CD8-positive, alpha-beta memory T cell (primary cell): ENCODE measurements at regions not wholly inside any gene's neighbourhood (a gene's known extent, or its start where the extent isn't known, plus 50 kb on each side); places are given as distances from the start of the nearest gene placed in this dataset.

Source experiments
- CTCF ChIA-PET: fragments of 350-600 bp; sonication (Branson Sonifier 250); formaldehyde crosslinking; loops from one replicate; lab custom pipeline; 2021; ENCODE audit warnings: antibody characterized with exemption; lab: Charles Lee
- POLR2A ChIA-PET: fragments of 350-600 bp; sonication (Branson Sonifier 250); formaldehyde crosslinking; loops from one replicate; lab custom pipeline; 2021; ENCODE audit warnings: antibody characterized with exemption; lab: Charles Lee
- DNase-seq, 5 donors: peaks; one replicate each; pipeline versions ENCODE4 v3.0.0 to v3.0.0-alpha.2; 2020 to 2022; ENCODE audit warnings: mixed read lengths in 1 of 5
- H3K27ac ChIP-seq: one replicate; pipeline ENCODE4 v1.7.0; 2013; ENCODE audit warnings: low read depth, mild to moderate bottlenecking, low read length, moderate library complexity
- H3K27me3 ChIP-seq: 2 replicates; pipeline ENCODE4 v1.7.0; 2013; ENCODE audit warnings: low read length, mild to moderate bottlenecking; ENCODE audit not compliant: insufficient read depth, poor library complexity, severe bottlenecking
- H3K36me3 ChIP-seq: 2 replicates; pipeline ENCODE4 v1.7.0; 2013; ENCODE audit warnings: mild to moderate bottlenecking, low read length, moderate library complexity; ENCODE audit not compliant: insufficient read depth
- H3K4me1 ChIP-seq: 2 replicates; pipeline ENCODE4 v1.7.0; 2013; ENCODE audit warnings: mild to moderate bottlenecking, low read length, moderate library complexity; ENCODE audit not compliant: insufficient read depth
- H3K4me3 ChIP-seq: 2 replicates; pipeline ENCODE4 v1.7.0; 2013; ENCODE audit warnings: mild to moderate bottlenecking, low read length
- H3K9me3 ChIP-seq: 2 replicates; pipeline ENCODE4 v1.7.0; 2013; ENCODE audit warnings: mild to moderate bottlenecking, low read length
- H3K27ac Mint-ChIP-seq, 8 donors: one replicate each; pipeline ENCODE4 v1.8.0; 2020 to 2021; ENCODE audit warnings: mixed read lengths in 8 of 8, mild to moderate bottlenecking in 6 of 8, inconsistent platforms in 3 of 8, moderate library complexity in 3 of 8
- H3K27me3 Mint-ChIP-seq, 2 donors: one replicate each; pipeline ENCODE4 v1.8.0; 2020 to 2021; ENCODE audit warnings: mixed read lengths in 2 of 2, mild to moderate bottlenecking in 1 of 2, moderate library complexity in 1 of 2
- H3K36me3 Mint-ChIP-seq, 3 donors: one replicate each; pipeline ENCODE4 v1.8.0; 2020 to 2021; ENCODE audit warnings: mixed read lengths in 3 of 3, inconsistent platforms in 1 of 3, mild to moderate bottlenecking in 1 of 3
- H3K4me1 Mint-ChIP-seq, 3 donors: one replicate each; pipeline ENCODE4 v1.8.0; 2020 to 2021; ENCODE audit warnings: mixed read lengths in 3 of 3, inconsistent platforms in 1 of 3, mild to moderate bottlenecking in 1 of 3
- H3K4me3 Mint-ChIP-seq, 7 donors: one replicate each; pipeline ENCODE4 v1.8.0; 2020 to 2021; ENCODE audit warnings: mixed read lengths in 7 of 7, mild to moderate bottlenecking in 6 of 7, moderate library complexity in 4 of 7, inconsistent platforms in 2 of 7
- H3K9me3 Mint-ChIP-seq, 5 donors: one replicate each; pipeline ENCODE4 v1.8.0; 2020 to 2022; ENCODE audit warnings: mixed read lengths in 5 of 5, mild to moderate bottlenecking in 3 of 5, moderate library complexity in 2 of 5, inconsistent platforms in 1 of 5

DNA sequence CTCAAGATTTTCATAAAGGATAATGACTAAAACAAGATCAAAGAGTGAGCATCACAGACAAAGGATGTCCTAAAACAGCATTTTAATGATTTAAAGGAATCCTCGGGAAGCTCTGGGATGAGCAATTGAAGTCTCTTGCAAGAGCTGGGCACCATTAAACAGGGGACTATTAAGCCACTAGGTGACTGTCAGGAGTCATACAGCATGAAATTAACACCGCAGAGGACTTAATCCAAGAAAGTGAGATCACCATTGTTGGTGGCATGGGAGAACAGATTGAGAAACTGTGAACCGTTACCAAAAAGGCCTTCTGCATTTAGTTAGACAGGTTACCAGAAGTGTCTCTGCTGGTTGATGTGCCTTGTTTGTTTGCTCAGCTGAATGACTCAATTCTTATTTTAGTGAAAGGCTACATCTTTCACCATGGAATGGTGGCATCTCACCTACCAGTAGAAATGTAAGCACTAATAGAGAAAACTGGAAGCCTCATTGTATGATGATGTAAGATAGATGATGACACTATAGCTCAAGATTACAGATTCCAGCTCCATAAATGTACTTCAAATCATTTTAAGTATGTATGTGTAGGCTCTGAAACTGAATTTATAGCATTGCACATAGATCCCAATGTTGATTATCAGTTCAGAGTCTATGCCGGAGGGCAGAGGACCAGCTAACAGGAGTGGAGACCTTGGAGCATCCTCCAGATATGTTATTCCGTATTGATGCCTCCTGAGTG lies 427.6 kb downstream of the SUCLG1 start:
- no peaks in the 10 kb centered on the region for H3K36me3 ChIP-seq
- H3K4me3 ChIP-seq: no peak overlapping the region
- ChIA-PET CTCF (no interaction called here), POLR2A (no interaction called here)
- no peak overlapping the region for H3K4me3 Mint-ChIP-seq
- peaks cover 3 to 9% (median 9%) of the 10 kb centered on the region in 3 donors for H3K4me1 Mint-ChIP-seq
- H3K27ac ChIP-seq: no peak overlapping the region
- H3K27me3 Mint-ChIP-seq: peaks cover 0 to 1% of the 10 kb centered on the region in 2 donors
- no peak for DNase-seq
- no peaks in the 10 kb centered on the region for H3K27me3 ChIP-seq
- no peaks in the 10 kb centered on the region for H3K4me1 ChIP-seq
- H3K9me3 Mint-ChIP-seq: no peaks in the 10 kb centered on the region
- H3K9me3 ChIP-seq: no peaks in the 10 kb centered on the region
- no peak overlapping the region for H3K27ac Mint-ChIP-seq
- H3K36me3 Mint-ChIP-seq: no peaks in the 10 kb centered on the region

DNA sequence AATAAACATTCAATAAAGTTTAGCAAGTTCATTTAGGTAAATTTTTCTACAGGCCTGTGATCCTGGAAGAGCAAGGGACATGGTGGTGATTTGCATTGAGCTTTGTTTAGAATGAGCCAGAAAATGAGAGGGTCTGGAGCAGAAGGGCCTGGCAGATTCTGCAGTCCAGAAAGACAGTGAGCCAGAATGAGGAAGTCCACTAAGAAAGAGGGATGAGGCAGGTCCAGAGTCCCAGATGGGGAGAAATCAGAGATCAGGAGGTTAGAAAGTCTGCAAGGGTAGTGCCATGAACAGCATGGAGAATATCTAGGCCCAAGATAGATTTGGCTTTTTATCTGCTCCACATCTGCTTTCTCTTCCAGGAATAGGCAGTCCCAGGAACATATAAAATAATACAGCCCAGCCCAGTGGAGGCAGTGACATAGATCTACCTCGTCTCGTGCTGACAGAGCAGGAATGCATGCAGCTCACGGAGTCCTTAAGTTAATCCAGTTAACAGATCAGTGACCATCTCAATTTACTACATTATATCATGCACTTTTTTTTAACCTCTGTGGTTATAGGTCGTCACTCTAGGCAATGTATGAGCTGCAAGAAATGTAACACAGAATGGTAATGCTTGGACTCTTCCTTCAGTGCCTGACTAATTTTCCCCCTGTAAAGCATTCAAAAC lies 429.0 kb downstream of the SUCLG1 start:
- no peaks in the 10 kb centered on the region for H3K27me3 ChIP-seq
- DNase-seq: no peak
- peaks cover 3 to 9% (median 9%) of the 10 kb centered on the region in 3 donors for H3K4me1 Mint-ChIP-seq
- H3K27ac Mint-ChIP-seq: no peak overlapping the region
- H3K36me3 Mint-ChIP-seq: no peaks in the 10 kb centered on the region
- no peaks in the 10 kb centered on the region for H3K36me3 ChIP-seq
- no peaks in the 10 kb centered on the region for H3K4me1 ChIP-seq
- POLR2A ChIA-PET: no interaction called here
- no peak overlapping the region for H3K27ac ChIP-seq
- H3K9me3 Mint-ChIP-seq: no peaks in the 10 kb centered on the region
- H3K4me3 Mint-ChIP-seq: no peak overlapping the region
- no peaks in the 10 kb centered on the region for H3K9me3 ChIP-seq
- no peaks in the 10 kb centered on the region for H3K27me3 Mint-ChIP-seq
- H3K4me3 ChIP-seq: no peak overlapping the region
- CTCF ChIA-PET: no interaction called here

DNA sequence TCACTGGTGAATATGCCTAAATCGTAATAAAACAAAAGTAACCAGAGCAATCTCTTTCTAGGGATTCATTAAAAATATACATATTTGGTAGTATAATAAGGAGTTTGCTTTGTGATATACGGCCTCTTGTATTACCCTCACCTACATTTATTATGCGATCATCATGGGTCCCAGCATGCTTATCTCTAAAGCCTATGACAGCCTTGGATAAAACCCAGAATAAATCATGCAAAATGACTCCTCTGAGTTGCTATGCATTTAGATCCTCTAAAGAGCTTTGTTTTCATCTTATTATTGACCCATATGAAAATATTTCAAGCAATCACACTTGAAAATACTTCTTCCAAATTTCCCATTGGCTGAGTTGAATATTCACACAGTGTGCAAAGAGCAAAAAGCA lies 432.3 kb downstream of the SUCLG1 start:
- no peak overlapping the region for H3K27ac Mint-ChIP-seq
- ChIA-PET CTCF (no interaction called here), POLR2A (no interaction called here)
- Histone ChIP-seq H3K27me3 (no peaks in the 10 kb centered on the region), H3K9me3 (no peaks in the 10 kb centered on the region), H3K36me3 (no peaks in the 10 kb centered on the region), H3K4me1 (no peaks in the 10 kb centered on the region), H3K27ac (no peak overlapping the region), H3K4me3 (no peak overlapping the region)
- H3K36me3 Mint-ChIP-seq: no peaks in the 10 kb centered on the region
- no peaks in the 10 kb centered on the region for H3K9me3 Mint-ChIP-seq
- DNase-seq: no peak
- H3K4me3 Mint-ChIP-seq: no peak overlapping the region
- H3K4me1 Mint-ChIP-seq: no peaks in the 10 kb centered on the region
- H3K27me3 Mint-ChIP-seq: peaks cover 0 to 3% of the 10 kb centered on the region in 2 donors

DNA sequence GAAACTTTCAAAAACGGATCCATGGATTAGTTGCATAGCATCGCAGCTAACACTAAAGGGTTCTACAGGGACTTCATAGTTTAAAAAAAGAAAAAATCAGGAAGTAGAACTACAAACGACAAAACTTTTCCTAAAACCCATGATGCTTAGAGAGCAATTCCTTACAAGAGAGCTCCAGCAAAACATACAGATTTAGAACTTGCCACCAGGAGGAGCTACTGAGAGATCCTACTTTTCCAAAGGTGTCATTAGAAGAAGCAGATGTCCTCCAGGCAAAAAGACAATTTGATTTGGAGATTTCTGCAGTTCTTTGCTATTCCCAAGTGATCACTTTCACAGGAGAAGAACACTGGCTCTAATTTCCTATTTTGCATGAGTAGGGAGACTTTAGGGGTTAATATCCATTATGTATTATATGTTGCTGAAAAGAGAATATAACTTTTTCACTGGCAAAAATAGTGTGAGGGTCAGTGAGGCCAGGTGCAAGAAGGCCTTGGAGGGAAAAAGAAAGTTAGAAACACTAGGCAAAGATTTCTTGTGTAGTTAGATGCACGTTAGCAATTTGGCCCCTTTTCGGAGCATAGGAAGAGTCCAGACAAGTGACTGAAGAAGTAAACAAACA lies 436.2 kb downstream of the SUCLG1 start:
- H3K9me3 ChIP-seq: no peaks in the 10 kb centered on the region
- no peaks in the 10 kb centered on the region for H3K4me1 Mint-ChIP-seq
- no peak for DNase-seq
- no peak overlapping the region for H3K27ac Mint-ChIP-seq
- no peaks in the 10 kb centered on the region for H3K9me3 Mint-ChIP-seq
- ChIA-PET CTCF (interaction anchor here (1.3 kb wide), 1 partner anchor 293 kb away, joined by 3 read pairs; no protein-coding TSS in a partner anchor), POLR2A (no interaction called here)
- H3K36me3 Mint-ChIP-seq: no peaks in the 10 kb centered on the region
- H3K27me3 Mint-ChIP-seq: peaks cover 3 to 5% of the 10 kb centered on the region in 2 donors
- H3K36me3 ChIP-seq: no peaks in the 10 kb centered on the region
- no peaks in the 10 kb centered on the region for H3K4me1 ChIP-seq
- no peak overlapping the region for H3K27ac ChIP-seq
- H3K27me3 ChIP-seq: no peaks in the 10 kb centered on the region
- H3K4me3 ChIP-seq: no peak overlapping the region
- no peak overlapping the region for H3K4me3 Mint-ChIP-seq

DNA sequence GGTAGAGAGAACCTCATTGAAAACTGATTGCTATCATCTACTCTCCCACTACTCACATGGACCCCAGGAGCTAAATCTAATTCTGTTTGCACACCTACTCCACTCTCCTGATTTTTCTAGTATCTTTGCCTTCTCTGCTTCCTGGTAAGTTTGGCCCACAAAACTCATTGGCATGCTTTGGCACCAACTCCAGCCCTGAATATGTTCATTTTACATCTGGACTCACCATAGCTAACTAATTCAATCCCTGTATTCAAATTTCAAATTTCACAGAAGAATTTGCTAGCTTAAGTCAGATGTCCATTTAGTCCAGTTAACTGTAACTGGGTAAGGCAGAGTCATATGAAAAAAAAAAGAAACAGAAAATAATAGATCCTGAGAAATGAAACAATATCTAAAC lies 442.1 kb downstream of the SUCLG1 start:
- H3K27ac Mint-ChIP-seq: no peak overlapping the region
- no peak overlapping the region for H3K4me3 ChIP-seq
- H3K36me3 ChIP-seq: no peaks in the 10 kb centered on the region
- no peaks in the 10 kb centered on the region for H3K4me1 ChIP-seq
- H3K27ac ChIP-seq: no peak overlapping the region
- no peaks in the 10 kb centered on the region for H3K27me3 ChIP-seq
- no peaks in the 10 kb centered on the region for H3K9me3 Mint-ChIP-seq
- POLR2A ChIA-PET: no interaction called here
- CTCF ChIA-PET: no interaction called here
- no peaks in the 10 kb centered on the region for H3K36me3 Mint-ChIP-seq
- DNase-seq: no peak
- H3K4me1 Mint-ChIP-seq: no peaks in the 10 kb centered on the region
- H3K27me3 Mint-ChIP-seq: peaks cover 3 to 6% of the 10 kb centered on the region in 2 donors
- no peak overlapping the region for H3K4me3 Mint-ChIP-seq
- no peaks in the 10 kb centered on the region for H3K9me3 ChIP-seq

DNA sequence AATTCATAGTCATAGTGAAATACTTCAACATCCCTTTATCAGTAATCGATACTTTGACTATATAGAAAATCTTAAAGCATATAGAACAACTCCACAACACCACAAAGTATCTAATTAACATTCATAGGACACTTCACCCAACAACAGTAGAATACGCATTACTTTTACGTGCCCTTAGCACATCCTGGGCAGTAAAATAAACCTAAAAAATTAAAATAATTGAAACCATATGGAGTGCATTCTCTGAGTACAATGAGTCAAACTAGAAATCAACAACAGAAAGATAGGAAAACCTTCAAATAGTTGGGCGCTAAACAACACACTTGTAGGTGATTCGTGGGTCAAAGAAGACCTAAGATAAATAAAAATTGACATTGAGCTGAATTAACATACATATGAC lies 442.9 kb downstream of the SUCLG1 start:
- Histone ChIP-seq H3K27me3 (no peaks in the 10 kb centered on the region), H3K9me3 (no peaks in the 10 kb centered on the region), H3K27ac (no peak overlapping the region), H3K4me1 (no peaks in the 10 kb centered on the region), H3K36me3 (no peaks in the 10 kb centered on the region), H3K4me3 (no peak overlapping the region)
- no peak overlapping the region for H3K27ac Mint-ChIP-seq
- H3K4me1 Mint-ChIP-seq: no peaks in the 10 kb centered on the region
- H3K36me3 Mint-ChIP-seq: no peaks in the 10 kb centered on the region
- H3K27me3 Mint-ChIP-seq: peaks cover 0 to 5% of the 10 kb centered on the region in 2 donors
- POLR2A ChIA-PET: no interaction called here
- CTCF ChIA-PET: no interaction called here
- H3K4me3 Mint-ChIP-seq: no peak overlapping the region
- DNase-seq: no peak
- H3K9me3 Mint-ChIP-seq: no peaks in the 10 kb centered on the region

DNA sequence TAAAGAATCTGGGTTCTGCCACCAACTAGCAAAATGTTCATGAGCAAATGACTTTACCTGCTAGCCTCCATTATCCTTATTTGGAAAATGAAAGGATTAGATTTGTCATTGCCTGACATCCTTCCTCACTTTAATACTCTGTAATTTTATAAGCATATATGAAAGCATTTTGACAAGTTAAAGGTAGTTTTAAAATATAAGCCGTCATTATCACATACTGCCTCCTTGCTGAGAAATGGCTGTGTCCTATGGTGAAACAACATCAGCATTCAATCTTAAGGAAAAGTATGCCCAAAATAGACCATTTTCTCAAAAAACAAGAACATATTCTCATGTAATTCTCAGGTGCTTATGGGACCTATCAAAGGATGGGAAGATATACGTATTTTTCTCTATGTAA lies 461.2 kb downstream of the SUCLG1 start:
- H3K27ac Mint-ChIP-seq: no peak overlapping the region
- no peak for DNase-seq
- POLR2A ChIA-PET: no interaction called here
- H3K27me3 Mint-ChIP-seq: peaks cover 4 to 8% of the 10 kb centered on the region in 2 donors
- Histone ChIP-seq H3K4me3 (no peak overlapping the region), H3K27ac (no peak overlapping the region), H3K27me3 (no peaks in the 10 kb centered on the region), H3K9me3 (no peaks in the 10 kb centered on the region), H3K4me1 (no peaks in the 10 kb centered on the region), H3K36me3 (no peaks in the 10 kb centered on the region)
- peaks cover 0 to 18% (median 0%) of the 10 kb centered on the region in 5 donors for H3K9me3 Mint-ChIP-seq
- no peak overlapping the region for H3K4me3 Mint-ChIP-seq
- no peaks in the 10 kb centered on the region for H3K36me3 Mint-ChIP-seq
- H3K4me1 Mint-ChIP-seq: no peaks in the 10 kb centered on the region
- CTCF ChIA-PET: no interaction called here

DNA sequence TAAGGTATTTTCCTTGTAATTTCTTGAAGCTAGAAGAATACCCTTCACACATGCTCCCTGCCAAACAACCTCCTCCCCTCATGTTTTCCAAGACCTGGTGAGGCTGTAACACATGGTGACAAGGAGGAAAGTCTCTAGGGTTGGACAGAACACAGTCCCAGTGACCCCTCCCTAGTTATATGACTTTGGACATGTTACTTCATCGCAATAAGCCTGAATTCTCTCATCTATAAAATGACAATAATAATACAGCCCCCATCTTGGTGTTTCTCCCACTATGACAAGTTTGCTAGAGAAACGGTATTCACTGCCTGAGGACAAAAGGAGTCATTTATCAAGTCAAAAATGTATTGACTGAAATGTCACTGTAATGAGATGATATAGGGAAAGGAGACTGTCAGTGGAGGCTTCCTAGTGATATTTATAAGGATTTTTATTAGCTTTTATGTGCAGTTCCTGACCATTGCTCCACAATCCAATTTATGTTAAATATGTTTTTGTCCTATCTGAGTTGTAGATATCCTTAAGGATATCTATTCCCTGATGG lies 464.4 kb downstream of the SUCLG1 start:
- no peak overlapping the region for H3K27ac ChIP-seq
- CTCF ChIA-PET: no interaction called here
- H3K4me1 ChIP-seq: no peaks in the 10 kb centered on the region
- no peaks in the 10 kb centered on the region for H3K27me3 ChIP-seq
- H3K36me3 ChIP-seq: no peaks in the 10 kb centered on the region
- no peaks in the 10 kb centered on the region for H3K4me1 Mint-ChIP-seq
- no peaks in the 10 kb centered on the region for H3K9me3 ChIP-seq
- H3K36me3 Mint-ChIP-seq: no peaks in the 10 kb centered on the region
- peaks cover 0 to 21% (median 0%) of the 10 kb centered on the region in 5 donors for H3K9me3 Mint-ChIP-seq
- peaks cover 4 to 7% of the 10 kb centered on the region in 2 donors for H3K27me3 Mint-ChIP-seq
- DNase-seq: no peak
- no peak overlapping the region for H3K4me3 ChIP-seq
- H3K4me3 Mint-ChIP-seq: no peak overlapping the region
- POLR2A ChIA-PET: no interaction called here
- H3K27ac Mint-ChIP-seq: no peak overlapping the region
